ENCODE measurements at regions not wholly inside any gene's neighbourhood (a gene's known extent, or its start where the extent isn't known, plus 50 kb on each side); places are given as distances from the start of the nearest gene placed in this dataset.

DNA sequence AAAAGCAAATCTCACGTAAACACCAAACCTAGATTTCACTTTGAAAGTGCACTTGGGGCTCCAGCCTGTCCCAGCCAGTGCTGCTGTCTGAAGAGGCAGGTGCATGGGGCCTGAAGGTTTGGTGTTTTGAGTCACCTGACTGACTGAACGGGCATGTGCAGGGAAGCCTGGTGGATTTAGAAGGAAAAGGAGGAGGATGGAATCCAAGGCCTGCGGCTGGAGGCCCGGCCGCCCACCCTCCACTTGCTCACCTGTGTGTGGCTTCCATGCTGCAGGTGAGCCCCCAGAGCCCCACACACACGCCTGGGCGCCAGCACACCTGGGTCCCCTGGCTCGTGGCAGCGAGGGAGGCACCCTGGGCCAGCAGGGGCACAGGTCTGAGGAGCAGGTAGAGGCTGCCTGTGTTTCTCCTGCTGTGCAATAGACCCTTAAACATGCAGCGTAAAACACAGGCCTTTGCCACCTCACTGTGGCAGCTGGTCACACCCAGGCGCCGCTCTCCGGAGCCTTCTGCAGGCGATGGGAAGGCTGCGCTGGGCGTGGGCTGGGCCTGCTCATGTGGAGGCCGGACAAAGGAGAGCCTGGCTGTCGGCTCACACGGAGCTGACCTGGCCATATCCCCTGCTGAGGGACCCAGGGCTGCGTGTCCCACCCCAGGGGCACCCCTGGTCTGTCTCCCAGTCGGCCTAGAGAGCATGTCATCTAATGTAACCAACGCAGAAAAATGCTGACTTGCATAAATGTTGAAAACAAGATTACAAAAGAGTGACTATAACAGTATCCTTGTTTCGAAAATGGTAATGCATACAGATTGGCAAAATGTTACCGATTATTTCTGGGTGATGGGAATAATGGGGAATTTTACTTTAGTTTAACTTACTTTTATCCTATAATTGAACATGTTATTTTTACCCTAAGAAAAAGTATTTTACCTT lies 71.3 kb downstream of the TMEM18 start:
- no peaks in the 10 kb centered on the region for H3K36me3 ChIP-seq (ENCODE audit: control insufficient read depth in 2 of 3, insufficient read depth in 3 of 3, low read length in 3 of 3)
- H3K9ac ChIP-seq (ENCODE audit: low read length in 3 of 3): no peak overlapping the region
- FAIRE-seq (no peak), DNase-seq (no peak)
- TF ChIP-seq, protein P1, sequence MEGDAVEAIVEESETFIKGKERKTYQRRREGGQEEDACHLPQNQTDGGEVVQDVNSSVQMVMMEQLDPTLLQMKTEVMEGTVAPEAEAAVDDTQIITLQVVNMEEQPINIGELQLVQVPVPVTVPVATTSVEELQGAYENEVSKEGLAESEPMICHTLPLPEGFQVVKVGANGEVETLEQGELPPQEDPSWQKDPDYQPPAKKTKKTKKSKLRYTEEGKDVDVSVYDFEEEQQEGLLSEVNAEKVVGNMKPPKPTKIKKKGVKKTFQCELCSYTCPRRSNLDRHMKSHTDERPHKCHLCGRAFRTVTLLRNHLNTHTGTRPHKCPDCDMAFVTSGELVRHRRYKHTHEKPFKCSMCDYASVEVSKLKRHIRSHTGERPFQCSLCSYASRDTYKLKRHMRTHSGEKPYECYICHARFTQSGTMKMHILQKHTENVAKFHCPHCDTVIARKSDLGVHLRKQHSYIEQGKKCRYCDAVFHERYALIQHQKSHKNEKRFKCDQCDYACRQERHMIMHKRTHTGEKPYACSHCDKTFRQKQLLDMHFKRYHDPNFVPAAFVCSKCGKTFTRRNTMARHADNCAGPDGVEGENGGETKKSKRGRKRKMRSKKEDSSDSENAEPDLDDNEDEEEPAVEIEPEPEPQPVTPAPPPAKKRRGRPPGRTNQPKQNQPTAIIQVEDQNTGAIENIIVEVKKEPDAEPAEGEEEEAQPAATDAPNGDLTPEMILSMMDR (IDR thresholded peaks at IDR 0.05; ENCODE audit: borderline replicate concordance, extremely low read depth, insufficient read depth): no peak
- no peak overlapping the region for H3K4me3 ChIP-seq (ENCODE audit: low read length in 3 of 3)
- no peaks in the 10 kb centered on the region for H3K9me3 ChIP-seq (ENCODE audit: control insufficient read depth in 2 of 3, insufficient read depth in 1 of 3, low read length in 3 of 3)
- H3K4me1 ChIP-seq (ENCODE audit: control insufficient read depth in 2 of 3, insufficient read depth in 2 of 3, low read depth in 1 of 3, low read length in 3 of 3): no peaks in the 10 kb centered on the region
- intact Hi-C loops (cut with DNase I): no loop called here
- H3K27me3 ChIP-seq (ENCODE audit: control insufficient read depth, insufficient read depth, low read length): no peaks in the 10 kb centered on the region
- H3K27ac ChIP-seq (ENCODE audit: low read depth in 2 of 2, low read length in 2 of 2): no peak overlapping the region

DNA sequence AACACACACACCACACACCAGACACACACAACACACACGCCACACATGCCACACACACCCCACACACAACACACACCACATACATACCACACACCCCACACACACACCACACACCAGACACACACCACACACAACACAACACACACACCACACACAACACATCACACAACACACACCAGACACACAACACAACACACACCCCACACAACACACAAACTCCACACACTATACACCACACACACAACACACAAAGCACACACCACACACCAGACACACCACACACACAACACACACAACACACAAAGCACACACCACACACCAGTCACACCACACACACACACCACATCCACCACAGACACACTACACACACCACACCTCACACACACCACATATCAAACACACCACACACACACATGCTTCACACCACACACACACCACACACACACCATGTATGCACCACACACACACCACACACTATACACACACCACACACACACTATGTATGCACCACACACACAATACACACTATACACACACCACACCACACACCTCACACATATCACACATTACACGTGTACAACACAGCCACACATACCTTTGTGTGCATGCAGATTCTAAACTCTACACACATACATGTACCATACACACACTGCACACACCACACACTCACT lies 72.2 kb downstream of the TMEM18 start:
- DNase-seq (no peak), FAIRE-seq (no peak)
- H3K36me3 ChIP-seq (ENCODE audit: control insufficient read depth in 2 of 3, insufficient read depth in 3 of 3, low read length in 3 of 3): no peaks in the 10 kb centered on the region
- no peaks in the 10 kb centered on the region for H3K4me1 ChIP-seq (ENCODE audit: control insufficient read depth in 2 of 3, insufficient read depth in 2 of 3, low read depth in 1 of 3, low read length in 3 of 3)
- H3K9ac ChIP-seq (ENCODE audit: low read length in 3 of 3): no peak overlapping the region
- no peak overlapping the region for H3K27ac ChIP-seq (ENCODE audit: low read depth in 2 of 2, low read length in 2 of 2)
- H3K9me3 ChIP-seq (ENCODE audit: control insufficient read depth in 2 of 3, insufficient read depth in 1 of 3, low read length in 3 of 3): no peaks in the 10 kb centered on the region
- TF ChIP-seq, protein P1 (IDR thresholded peaks at IDR 0.05; ENCODE audit: borderline replicate concordance, extremely low read depth, insufficient read depth): no peak
- no peaks in the 10 kb centered on the region for H3K27me3 ChIP-seq (ENCODE audit: control insufficient read depth, insufficient read depth, low read length)
- peak overlapping the region in 1 of 3 donors; percentile 18 for H3K4me3 ChIP-seq (ENCODE audit: low read length in 3 of 3)
- intact Hi-C loops (cut with DNase I): no loop called here

DNA sequence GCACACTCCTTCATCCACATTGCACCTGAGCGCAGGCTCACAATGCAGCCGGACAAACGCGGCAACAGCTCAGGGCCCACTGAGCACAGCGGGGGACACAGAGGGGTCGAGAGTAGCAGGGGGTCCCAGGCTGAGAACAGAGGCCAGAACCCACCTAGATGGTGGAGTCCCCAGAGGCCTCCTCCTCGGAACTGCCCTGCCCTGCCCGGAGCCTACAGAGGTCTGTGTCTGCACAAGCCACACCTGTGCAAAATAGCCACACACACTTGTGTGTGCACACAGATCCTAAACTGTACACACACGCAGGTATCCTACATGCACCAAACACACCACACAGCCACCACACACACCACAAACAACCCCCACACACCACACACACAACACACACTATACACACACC lies 72.8 kb downstream of the TMEM18 start:
- intact Hi-C loops (cut with DNase I): no loop called here
- Histone ChIP-seq H3K27ac (ENCODE audit: low read depth in 2 of 2, low read length in 2 of 2) (no peak overlapping the region), H3K4me3 (ENCODE audit: low read length in 3 of 3) (no peak overlapping the region), H3K9ac (ENCODE audit: low read length in 3 of 3) (no peak overlapping the region), H3K9me3 (ENCODE audit: control insufficient read depth in 2 of 3, insufficient read depth in 1 of 3, low read length in 3 of 3) (no peaks in the 10 kb centered on the region), H3K27me3 (ENCODE audit: control insufficient read depth, insufficient read depth, low read length) (no peaks in the 10 kb centered on the region), H3K4me1 (ENCODE audit: control insufficient read depth in 2 of 3, insufficient read depth in 2 of 3, low read depth in 1 of 3, low read length in 3 of 3) (no peaks in the 10 kb centered on the region), H3K36me3 (ENCODE audit: control insufficient read depth in 2 of 3, insufficient read depth in 3 of 3, low read length in 3 of 3) (no peaks in the 10 kb centered on the region)
- FAIRE-seq (no peak), DNase-seq (no peak)
- TF ChIP-seq, protein P1 (IDR thresholded peaks at IDR 0.05; ENCODE audit: borderline replicate concordance, extremely low read depth, insufficient read depth): no peak
